HEK293T (cell line): ENCODE measurements at regions not wholly inside any gene's neighbourhood (a gene's known extent, or its start where the extent isn't known, plus 50 kb on each side); places are given as distances from the start of the nearest gene placed in this dataset.

Source experiments
- BHLHE40 ChIP-seq: fragments of 450-650 bp; IDR thresholded peaks from 2 replicates; pipeline ENCODE4 v1.6.1; 2016; ENCODE audit warnings: mild to moderate bottlenecking, moderate library complexity, borderline replicate concordance
- CTBP1 ChIP-seq: fragments of 450-650 bp; IDR thresholded peaks from 2 replicates; pipeline ENCODE4 v1.6.1; 2016; ENCODE audit warnings: borderline replicate concordance
- ELF4 ChIP-seq: fragments of 450-650 bp; IDR thresholded peaks from 2 replicates; pipeline ENCODE4 v1.6.1; 2017; ENCODE audit warnings: antibody characterized with exemption
- FOXK2 ChIP-seq: fragments of 450-650 bp; IDR thresholded peaks from 2 replicates; pipeline ENCODE4 v1.6.1; 2016; ENCODE audit warnings: mild to moderate bottlenecking
- FOXM1 ChIP-seq: fragments of 450-650 bp; IDR thresholded peaks from 2 replicates; pipeline ENCODE4 v1.6.1; 2017; ENCODE audit warnings: mild to moderate bottlenecking, borderline replicate concordance
- HDGF ChIP-seq: fragments of 450-650 bp; IDR thresholded peaks from 2 replicates; pipeline ENCODE4 v1.6.1; 2017; ENCODE audit warnings: antibody characterized with exemption, borderline replicate concordance
- LEF1 ChIP-seq: fragments of 450-650 bp; IDR thresholded peaks from 2 replicates; pipeline ENCODE4 v1.6.1; 2017; ENCODE audit warnings: mild to moderate bottlenecking, borderline replicate concordance
- NFRKB ChIP-seq: fragments of 450-650 bp; IDR thresholded peaks from 2 replicates; pipeline ENCODE4 v1.6.1; 2016; ENCODE audit warnings: mild to moderate bottlenecking, moderate library complexity
- SP1 ChIP-seq: fragments of 450-650 bp; IDR thresholded peaks from 2 replicates; pipeline ENCODE4 v1.6.1; 2017
- SUZ12 ChIP-seq: fragments of 450-650 bp; IDR thresholded peaks from 2 replicates; pipeline ENCODE4 v1.6.1; 2016; ENCODE audit warnings: mild to moderate bottlenecking
- TARDBP ChIP-seq: fragments of 450-650 bp; IDR thresholded peaks from 2 replicates; pipeline ENCODE4 v1.6.1; 2016
- ZNF384 ChIP-seq: fragments of 450-650 bp; IDR thresholded peaks from 2 replicates; pipeline ENCODE4 v1.6.1; 2016
- TF ChIP-seq, protein P1 (sequence below): fragments of 450-650 bp; IDR thresholded peaks from 2 replicates; pipeline ENCODE4 v1.6.1; 2016

DNA sequence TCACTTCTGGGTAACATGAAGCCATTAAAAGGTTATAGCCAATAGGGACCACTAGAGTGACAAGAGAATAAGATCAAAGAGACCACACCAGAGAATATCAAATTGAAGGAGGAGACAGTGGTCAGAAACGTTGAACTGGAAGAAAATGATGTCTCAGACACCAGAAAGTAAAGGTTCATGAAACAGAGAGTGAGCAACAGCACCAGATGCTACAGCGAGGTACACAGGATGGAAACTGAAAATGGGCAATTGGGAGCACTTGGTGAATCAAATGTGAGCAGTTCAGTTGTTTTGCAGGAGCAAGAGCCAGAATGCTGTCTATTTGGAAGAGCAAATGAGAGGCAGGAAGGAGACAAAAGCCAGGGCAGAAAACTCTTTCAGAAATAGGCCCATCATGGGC, 162.6 kb downstream of the SS18 start:
- TF ChIP-seq SUZ12 = no peak
- no peak for TF ChIP-seq SP1
- TF ChIP-seq FOXM1 = no peak
- no peak for TF ChIP-seq BHLHE40
- no peak for TF ChIP-seq ZNF384
- TF ChIP-seq NFRKB = no peak
- no peak for TF ChIP-seq ELF4
- TF ChIP-seq FOXK2 = no peak
- no peak for TF ChIP-seq CTBP1
- TF ChIP-seq LEF1 = no peak
- no peak for TF ChIP-seq TARDBP
- TF ChIP-seq HDGF = no peak
- TF ChIP-seq, protein P1, sequence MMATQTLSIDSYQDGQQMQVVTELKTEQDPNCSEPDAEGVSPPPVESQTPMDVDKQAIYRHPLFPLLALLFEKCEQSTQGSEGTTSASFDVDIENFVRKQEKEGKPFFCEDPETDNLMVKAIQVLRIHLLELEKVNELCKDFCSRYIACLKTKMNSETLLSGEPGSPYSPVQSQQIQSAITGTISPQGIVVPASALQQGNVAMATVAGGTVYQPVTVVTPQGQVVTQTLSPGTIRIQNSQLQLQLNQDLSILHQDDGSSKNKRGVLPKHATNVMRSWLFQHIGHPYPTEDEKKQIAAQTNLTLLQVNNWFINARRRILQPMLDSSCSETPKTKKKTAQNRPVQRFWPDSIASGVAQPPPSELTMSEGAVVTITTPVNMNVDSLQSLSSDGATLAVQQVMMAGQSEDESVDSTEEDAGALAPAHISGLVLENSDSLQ = no peak
